Endothelial cell (in vitro differentiated cells): ENCODE measurements at regions not wholly inside any gene's neighbourhood (a gene's known extent, or its start where the extent isn't known, plus 50 kb on each side); places are given as distances from the start of the nearest gene placed in this dataset.

Experiments used
- DNase-seq: peaks from one replicate; pipeline ENCODE4 v3.0.0; 2021; ENCODE audit warnings: low spot score
- H3K27ac Mint-ChIP-seq: one replicate; pipeline ENCODE4 v1.8.0; 2021; ENCODE audit warnings: mixed read lengths, inconsistent platforms; ENCODE audit not compliant: unreplicated experiment
- H3K27me3 Mint-ChIP-seq: one replicate; pipeline ENCODE4 v1.8.0; 2021; ENCODE audit warnings: mild to moderate bottlenecking, moderate library complexity, mixed read lengths, inconsistent platforms; ENCODE audit not compliant: unreplicated experiment
- H3K36me3 Mint-ChIP-seq: one replicate; pipeline ENCODE4 v1.8.0; 2021; ENCODE audit warnings: mild to moderate bottlenecking, low read depth, mixed read lengths, inconsistent platforms; ENCODE audit not compliant: unreplicated experiment
- H3K4me1 Mint-ChIP-seq: one replicate; pipeline ENCODE4 v1.8.0; 2021; ENCODE audit warnings: mild to moderate bottlenecking, mixed read lengths, inconsistent platforms; ENCODE audit not compliant: unreplicated experiment
- H3K4me3 Mint-ChIP-seq: one replicate; pipeline ENCODE4 v1.8.0; 2021; ENCODE audit warnings: mild to moderate bottlenecking, mixed read lengths, inconsistent platforms; ENCODE audit not compliant: unreplicated experiment
- H3K9me3 Mint-ChIP-seq: one replicate; pipeline ENCODE4 v1.8.0; 2021; ENCODE audit warnings: mixed read lengths, inconsistent platforms; ENCODE audit not compliant: unreplicated experiment
- TF ChIP-seq, protein P1 (sequence below): fragments of 200-600 bp; sonication (generic); IDR thresholded peaks from one replicate; pipeline ENCODE4 v1.5.0; 2021; ENCODE audit warnings: antibody characterized with exemption; ENCODE audit not compliant: unreplicated experiment

DNA sequence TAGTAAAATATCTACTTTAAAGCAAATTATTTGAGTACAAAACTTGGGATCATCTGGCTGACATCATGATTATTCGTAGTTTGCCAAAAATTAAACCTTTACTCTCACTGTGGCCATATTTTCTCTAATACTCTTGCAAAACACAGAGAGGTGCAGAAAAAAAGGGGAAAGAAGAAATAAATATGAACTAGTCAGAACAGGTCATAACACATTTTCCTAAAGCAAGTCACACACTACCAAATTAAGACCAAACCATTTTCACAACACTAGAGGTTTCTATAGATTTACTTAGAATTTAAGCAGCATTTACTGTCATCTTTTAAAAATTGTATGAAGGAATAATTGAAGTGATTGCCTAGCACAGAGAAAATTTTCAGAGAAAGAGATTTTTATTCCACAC lies 726.1 kb downstream of the SORCS1 start:
- Mint-ChIP-seq H3K4me1 (peaks cover 8% of the 10 kb centered on the region), H3K27ac (no peak overlapping the region), H3K9me3 (no peaks in the 10 kb centered on the region), H3K36me3 (no peaks in the 10 kb centered on the region), H3K27me3 (no peaks in the 10 kb centered on the region), H3K4me3 (no peak overlapping the region)
- TF ChIP-seq, protein P1, sequence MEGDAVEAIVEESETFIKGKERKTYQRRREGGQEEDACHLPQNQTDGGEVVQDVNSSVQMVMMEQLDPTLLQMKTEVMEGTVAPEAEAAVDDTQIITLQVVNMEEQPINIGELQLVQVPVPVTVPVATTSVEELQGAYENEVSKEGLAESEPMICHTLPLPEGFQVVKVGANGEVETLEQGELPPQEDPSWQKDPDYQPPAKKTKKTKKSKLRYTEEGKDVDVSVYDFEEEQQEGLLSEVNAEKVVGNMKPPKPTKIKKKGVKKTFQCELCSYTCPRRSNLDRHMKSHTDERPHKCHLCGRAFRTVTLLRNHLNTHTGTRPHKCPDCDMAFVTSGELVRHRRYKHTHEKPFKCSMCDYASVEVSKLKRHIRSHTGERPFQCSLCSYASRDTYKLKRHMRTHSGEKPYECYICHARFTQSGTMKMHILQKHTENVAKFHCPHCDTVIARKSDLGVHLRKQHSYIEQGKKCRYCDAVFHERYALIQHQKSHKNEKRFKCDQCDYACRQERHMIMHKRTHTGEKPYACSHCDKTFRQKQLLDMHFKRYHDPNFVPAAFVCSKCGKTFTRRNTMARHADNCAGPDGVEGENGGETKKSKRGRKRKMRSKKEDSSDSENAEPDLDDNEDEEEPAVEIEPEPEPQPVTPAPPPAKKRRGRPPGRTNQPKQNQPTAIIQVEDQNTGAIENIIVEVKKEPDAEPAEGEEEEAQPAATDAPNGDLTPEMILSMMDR = no peak
- no peak for DNase-seq

- no peak overlapping the region for H3K27ac Mint-ChIP-seq
- no peak overlapping the region for H3K4me3 Mint-ChIP-seq
- TF ChIP-seq, protein P1 = no peak
- H3K4me1 Mint-ChIP-seq = peaks cover 7% of the 10 kb centered on the region
- no peak for DNase-seq
- H3K36me3 Mint-ChIP-seq = no peaks in the 10 kb centered on the region
- H3K9me3 Mint-ChIP-seq = no peaks in the 10 kb centered on the region
- H3K27me3 Mint-ChIP-seq = no peaks in the 10 kb centered on the region
These were observed 728.3 kb downstream of the SORCS1 start for GRCh38 chr10:106436123-106436715.

- Mint-ChIP-seq H3K27me3 (no peaks in the 10 kb centered on the region), H3K9me3 (no peaks in the 10 kb centered on the region), H3K27ac (no peak overlapping the region), H3K36me3 (no peaks in the 10 kb centered on the region), H3K4me1 (no peaks in the 10 kb centered on the region), H3K4me3 (no peak overlapping the region)
- TF ChIP-seq, protein P1 = no peak
- DNase-seq = no peak
These were observed 729.4 kb downstream of the SORCS1 start for GRCh38 chr10:106435081-106435480.

DNA sequence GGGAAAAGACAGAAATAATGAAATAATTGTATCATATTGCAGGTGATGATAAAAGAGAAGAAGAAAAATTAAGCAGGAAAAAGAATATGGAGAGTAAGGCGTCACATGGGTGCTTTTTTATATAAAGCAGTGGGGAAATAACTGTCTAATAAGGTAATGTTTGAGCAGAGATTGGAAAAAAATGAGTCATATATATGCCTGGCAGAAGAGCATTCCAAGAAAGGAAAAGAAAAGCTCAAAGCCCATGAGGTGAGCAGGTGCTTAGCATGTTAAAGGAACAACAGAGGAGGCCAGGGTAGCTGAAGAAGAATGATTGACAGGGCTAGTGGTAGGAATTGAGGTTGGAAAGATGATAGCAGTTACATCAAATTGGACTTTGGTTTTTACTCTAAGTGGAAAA lies 739.5 kb downstream of the SORCS1 start:
- H3K36me3 Mint-ChIP-seq = no peaks in the 10 kb centered on the region
- H3K9me3 Mint-ChIP-seq = no peaks in the 10 kb centered on the region
- no peaks in the 10 kb centered on the region for H3K4me1 Mint-ChIP-seq
- no peaks in the 10 kb centered on the region for H3K27me3 Mint-ChIP-seq
- no peak overlapping the region for H3K4me3 Mint-ChIP-seq
- TF ChIP-seq, protein P1 = no peak
- no peak overlapping the region for H3K27ac Mint-ChIP-seq
- DNase-seq = no peak

GRCh38 chr10:106424054-106424453 lies 740.5 kb downstream of the SORCS1 start:
- TF ChIP-seq, protein P1 = no peak
- no peaks in the 10 kb centered on the region for H3K36me3 Mint-ChIP-seq
- H3K27ac Mint-ChIP-seq = no peak overlapping the region
- DNase-seq = no peak
- no peaks in the 10 kb centered on the region for H3K27me3 Mint-ChIP-seq
- H3K4me3 Mint-ChIP-seq = no peak overlapping the region
- no peaks in the 10 kb centered on the region for H3K9me3 Mint-ChIP-seq
- no peaks in the 10 kb centered on the region for H3K4me1 Mint-ChIP-seq
